DND-41 (cell line): ENCODE measurements at regions not wholly inside any gene's neighbourhood (a gene's known extent, or its start where the extent isn't known, plus 50 kb on each side); places are given as distances from the start of the nearest gene placed in this dataset.

ENCODE experiments used
- EZH2 ChIP-seq: IDR thresholded peaks from 3 replicates; pipeline ENCODE4 v1.6.1; 2012; ENCODE audit warnings: borderline replicate concordance, low read depth, mild to moderate bottlenecking, moderate library complexity, low read length, inconsistent platforms; ENCODE audit not compliant: severe bottlenecking
- TF ChIP-seq, protein P1 (sequence below): IDR thresholded peaks from 2 replicates; pipeline ENCODE4 v1.5.1; 2012; ENCODE audit warnings: borderline replicate concordance, low read length, moderate library complexity, mild to moderate bottlenecking; ENCODE audit not compliant: poor library complexity, severe bottlenecking; ENCODE audit errors: extremely low read depth

DNA sequence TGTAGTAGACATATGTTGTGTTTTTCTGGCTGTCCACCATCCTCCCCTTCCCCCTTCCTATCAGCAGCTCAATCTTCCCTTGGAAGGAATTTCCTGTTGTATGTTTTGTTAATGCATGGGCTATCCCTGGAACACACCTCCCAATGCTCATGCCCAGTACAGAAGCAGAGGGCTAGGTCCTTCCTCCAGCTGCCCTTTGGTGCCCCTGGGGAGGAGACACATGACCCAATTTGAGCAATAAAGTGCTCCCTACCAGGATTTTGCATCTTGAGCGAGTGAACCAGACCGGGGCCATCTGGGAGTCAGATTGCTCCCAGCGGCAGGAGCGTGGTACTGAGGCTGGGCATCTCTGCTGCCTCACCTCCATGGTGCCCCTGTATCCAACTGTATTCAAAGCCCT lies 141.5 kb upstream of the MED13 start:
- TF ChIP-seq, protein P1, sequence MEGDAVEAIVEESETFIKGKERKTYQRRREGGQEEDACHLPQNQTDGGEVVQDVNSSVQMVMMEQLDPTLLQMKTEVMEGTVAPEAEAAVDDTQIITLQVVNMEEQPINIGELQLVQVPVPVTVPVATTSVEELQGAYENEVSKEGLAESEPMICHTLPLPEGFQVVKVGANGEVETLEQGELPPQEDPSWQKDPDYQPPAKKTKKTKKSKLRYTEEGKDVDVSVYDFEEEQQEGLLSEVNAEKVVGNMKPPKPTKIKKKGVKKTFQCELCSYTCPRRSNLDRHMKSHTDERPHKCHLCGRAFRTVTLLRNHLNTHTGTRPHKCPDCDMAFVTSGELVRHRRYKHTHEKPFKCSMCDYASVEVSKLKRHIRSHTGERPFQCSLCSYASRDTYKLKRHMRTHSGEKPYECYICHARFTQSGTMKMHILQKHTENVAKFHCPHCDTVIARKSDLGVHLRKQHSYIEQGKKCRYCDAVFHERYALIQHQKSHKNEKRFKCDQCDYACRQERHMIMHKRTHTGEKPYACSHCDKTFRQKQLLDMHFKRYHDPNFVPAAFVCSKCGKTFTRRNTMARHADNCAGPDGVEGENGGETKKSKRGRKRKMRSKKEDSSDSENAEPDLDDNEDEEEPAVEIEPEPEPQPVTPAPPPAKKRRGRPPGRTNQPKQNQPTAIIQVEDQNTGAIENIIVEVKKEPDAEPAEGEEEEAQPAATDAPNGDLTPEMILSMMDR: no peak
- no peak for TF ChIP-seq EZH2
